RWPE2 (cell line): ENCODE measurements at regions not wholly inside any gene's neighbourhood (a gene's known extent, or its start where the extent isn't known, plus 50 kb on each side); places are given as distances from the start of the nearest gene placed in this dataset.

Experiments
- ATAC-seq: fragments of 200-7000 bp; cut with Tn5 transposase; 3 replicates; pipeline ENCODE4 v1.9.1; 2021; ENCODE audit warnings: low read depth
- DNase-seq: peaks from one replicate; pipeline ENCODE4 v3.0.0-alpha.2; 2020; ENCODE audit warnings: low spot score
- H3K27ac ChIP-seq: fragments of 450-650 bp; 2 replicates; pipeline ENCODE4 v1.5.1; 2017; ENCODE audit warnings: mild to moderate bottlenecking; ENCODE audit not compliant: poor library complexity, severe bottlenecking
- H3K27me3 ChIP-seq: fragments of 250-450 bp; sonication (Bioruptor Pico); 2 replicates; pipeline ENCODE4 v1.5.1; 2021; ENCODE audit warnings: mild to moderate bottlenecking, moderate library complexity; ENCODE audit not compliant: insufficient read depth, poor library complexity, severe bottlenecking
- H3K36me3 ChIP-seq: fragments of 250-450 bp; sonication (Bioruptor Pico); 2 replicates; pipeline ENCODE4 v1.5.1; 2020; ENCODE audit warnings: low read depth, mild to moderate bottlenecking, moderate library complexity
- H3K4me1 ChIP-seq: fragments of 250-450 bp; sonication (Bioruptor Pico); 2 replicates; pipeline ENCODE4 v1.5.1; 2021; ENCODE audit warnings: mild to moderate bottlenecking, moderate library complexity; ENCODE audit not compliant: insufficient read depth, poor library complexity, severe bottlenecking
- H3K4me3 ChIP-seq: fragments of 250-450 bp; sonication (Bioruptor Pico); 2 replicates; pipeline ENCODE4 v1.5.1; 2021; ENCODE audit warnings: mild to moderate bottlenecking, moderate library complexity; ENCODE audit not compliant: severe bottlenecking
- H3K9me3 ChIP-seq: fragments of 250-450 bp; sonication (Bioruptor Pico); 2 replicates; pipeline ENCODE4 v1.5.1; 2021; ENCODE audit warnings: mild to moderate bottlenecking, moderate library complexity; ENCODE audit not compliant: severe bottlenecking
- TF ChIP-seq, protein P1 (sequence below): fragments of 450-650 bp; IDR thresholded peaks from one replicate; pipeline ENCODE4 v1.5.1; 2017; ENCODE audit warnings: mild to moderate bottlenecking, moderate library complexity; ENCODE audit not compliant: poor library complexity, severe bottlenecking

- Histone ChIP-seq H3K36me3 (no peaks in the 10 kb centered on the region), H3K27ac (no peak overlapping the region), H3K4me1 (no peaks in the 10 kb centered on the region), H3K9me3 (no peaks in the 10 kb centered on the region), H3K27me3 (no peaks in the 10 kb centered on the region), H3K4me3 (no peak overlapping the region)
- DNase-seq (no peak), ATAC-seq (no peak)
- TF ChIP-seq, protein P1, sequence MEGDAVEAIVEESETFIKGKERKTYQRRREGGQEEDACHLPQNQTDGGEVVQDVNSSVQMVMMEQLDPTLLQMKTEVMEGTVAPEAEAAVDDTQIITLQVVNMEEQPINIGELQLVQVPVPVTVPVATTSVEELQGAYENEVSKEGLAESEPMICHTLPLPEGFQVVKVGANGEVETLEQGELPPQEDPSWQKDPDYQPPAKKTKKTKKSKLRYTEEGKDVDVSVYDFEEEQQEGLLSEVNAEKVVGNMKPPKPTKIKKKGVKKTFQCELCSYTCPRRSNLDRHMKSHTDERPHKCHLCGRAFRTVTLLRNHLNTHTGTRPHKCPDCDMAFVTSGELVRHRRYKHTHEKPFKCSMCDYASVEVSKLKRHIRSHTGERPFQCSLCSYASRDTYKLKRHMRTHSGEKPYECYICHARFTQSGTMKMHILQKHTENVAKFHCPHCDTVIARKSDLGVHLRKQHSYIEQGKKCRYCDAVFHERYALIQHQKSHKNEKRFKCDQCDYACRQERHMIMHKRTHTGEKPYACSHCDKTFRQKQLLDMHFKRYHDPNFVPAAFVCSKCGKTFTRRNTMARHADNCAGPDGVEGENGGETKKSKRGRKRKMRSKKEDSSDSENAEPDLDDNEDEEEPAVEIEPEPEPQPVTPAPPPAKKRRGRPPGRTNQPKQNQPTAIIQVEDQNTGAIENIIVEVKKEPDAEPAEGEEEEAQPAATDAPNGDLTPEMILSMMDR = no peak
Observed at GRCh38 chr10:28798428-28798955, 121.2 kb downstream of the BAMBI start.

- Histone ChIP-seq H3K27ac (no peak overlapping the region), H3K9me3 (no peaks in the 10 kb centered on the region), H3K4me3 (no peak overlapping the region), H3K27me3 (no peaks in the 10 kb centered on the region), H3K4me1 (no peaks in the 10 kb centered on the region), H3K36me3 (no peaks in the 10 kb centered on the region)
- TF ChIP-seq, protein P1 = no peak
- DNase-seq (no peak), ATAC-seq (no peak)
Observed at GRCh38 chr10:28798964-28799363, 121.6 kb downstream of the BAMBI start.

- TF ChIP-seq, protein P1 = no peak
- no peaks in the 10 kb centered on the region for H3K4me1 ChIP-seq
- H3K4me3 ChIP-seq = no peak overlapping the region
- no peak overlapping the region for H3K27ac ChIP-seq
- DNase-seq (no peak), ATAC-seq (no peak)
- no peaks in the 10 kb centered on the region for H3K27me3 ChIP-seq
- no peaks in the 10 kb centered on the region for H3K36me3 ChIP-seq
- no peaks in the 10 kb centered on the region for H3K9me3 ChIP-seq
Observed at GRCh38 chr10:28800144-28800543, 122.8 kb downstream of the BAMBI start.

DNA sequence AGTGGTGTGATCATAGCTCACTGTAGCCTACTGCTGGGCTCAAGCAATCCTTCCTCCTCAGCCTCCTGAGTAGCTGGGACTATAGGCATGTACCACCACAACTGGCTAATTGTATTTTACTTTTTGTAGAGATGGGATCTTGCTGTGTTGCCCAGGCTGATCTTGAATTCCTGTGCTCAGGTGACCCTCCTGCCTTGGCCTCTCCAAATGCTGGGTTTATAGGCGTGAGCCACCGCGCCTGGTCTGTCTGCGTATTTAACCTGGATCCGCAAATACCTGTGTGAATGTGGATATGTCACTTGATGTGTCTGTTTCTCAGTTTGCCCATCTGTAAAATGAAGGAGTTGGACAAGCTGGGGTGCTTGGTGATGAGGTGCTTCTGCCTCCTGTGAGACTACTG, 123.9 kb downstream of the BAMBI start:
- Histone ChIP-seq H3K27me3 (no peaks in the 10 kb centered on the region), H3K4me1 (no peaks in the 10 kb centered on the region), H3K9me3 (no peaks in the 10 kb centered on the region), H3K36me3 (no peaks in the 10 kb centered on the region), H3K27ac (no peak overlapping the region), H3K4me3 (no peak overlapping the region)
- TF ChIP-seq, protein P1 = no peak
- DNase-seq = no peak
- no peak for ATAC-seq

DNA sequence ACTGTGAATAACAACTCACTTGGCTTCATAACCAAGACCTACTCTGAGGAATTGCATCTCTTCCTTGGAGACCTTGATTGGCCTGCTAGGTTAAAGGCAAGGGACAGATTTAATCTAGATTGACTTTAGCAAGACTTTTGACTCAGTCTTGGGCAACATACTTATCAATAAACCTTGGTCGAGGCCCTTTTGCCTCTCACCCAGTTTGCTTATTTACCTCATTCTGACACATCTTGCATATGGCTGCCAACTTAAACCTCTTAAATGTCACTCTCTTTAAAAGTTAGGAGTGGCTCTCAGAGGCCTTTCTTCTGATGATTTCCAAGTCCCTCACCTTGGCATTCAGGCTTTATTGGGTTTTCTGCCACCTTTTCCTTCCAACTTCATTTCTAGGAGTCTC, 124.5 kb downstream of the BAMBI start:
- DNase-seq = no peak
- no peaks in the 10 kb centered on the region for H3K4me1 ChIP-seq
- no peaks in the 10 kb centered on the region for H3K36me3 ChIP-seq

More for the DNA sequence above, 124.5 kb downstream of the BAMBI start:
- no peak overlapping the region for H3K27ac ChIP-seq
- TF ChIP-seq, protein P1 = no peak
- no peak for ATAC-seq
- no peaks in the 10 kb centered on the region for H3K27me3 ChIP-seq
- no peaks in the 10 kb centered on the region for H3K9me3 ChIP-seq
- no peak overlapping the region for H3K4me3 ChIP-seq
